Endothelial cell of umbilical vein (primary cell): ENCODE measurements at regions not wholly inside any gene's neighbourhood (a gene's known extent, or its start where the extent isn't known, plus 50 kb on each side); places are given as distances from the start of the nearest gene placed in this dataset.

Experiments used
- BruUV-seq: library from RNA; stranded (reverse); fragments of 400-500 nt; replicated peaks from 2 replicates; lab custom pipeline; 2021; lab: Mats Ljungman, UMichigan
- CTCF ChIA-PET: fragments of 300-600, 350-600 bp; sonication (Branson Sonifier 250); formaldehyde crosslinking; loops from one replicate; lab custom pipeline; 2021; ENCODE audit warnings: antibody characterized with exemption, inconsistent platforms; lab: Charles Lee
- POLR2A ChIA-PET: fragments of 300-600, 350-600 bp; sonication (Branson Sonifier 250); formaldehyde crosslinking; loops from one replicate; lab custom pipeline; 2021; ENCODE audit warnings: antibody characterized with exemption, inconsistent platforms; lab: Charles Lee
- DNase-seq: peaks from one replicate; pipeline ENCODE4 v3.0.0-alpha.2; 2011; ENCODE audit warnings: low read depth, low spot score
- FAIRE-seq: peaks from 2 replicates; lab custom pipeline; 2011; peaks lifted over from hg19 to GRCh38; lab: Jason Lieb, UNC
- H2AFZ ChIP-seq: 2 replicates; pipeline ENCODE4 v1.6.0; 2012; ENCODE audit warnings: low read depth, low read length, control low read depth, inconsistent platforms
- H3K27ac ChIP-seq: 2 replicates; pipeline ENCODE4 v1.5.1; 2011; ENCODE audit warnings: low read depth, mild to moderate bottlenecking, control low read depth, low read length, moderate library complexity; ENCODE audit not compliant: insufficient read depth
- H3K27me3 ChIP-seq, 2 experiments: 2 replicates each; pipeline versions ENCODE4 v1.6.0 to v1.6.1; 2011; ENCODE audit warnings: low read length in 2 of 2, mixed read lengths in 1 of 2; ENCODE audit not compliant: control insufficient read depth in 2 of 2, insufficient read depth in 2 of 2
- H3K36me3 ChIP-seq, 2 experiments: 2 replicates in 1 of 2; 3 replicates in 1 of 2; pipeline ENCODE4 v1.5.1; 2011; ENCODE audit warnings: low read length in 2 of 2, mild to moderate bottlenecking in 1 of 2, moderate library complexity in 1 of 2; ENCODE audit not compliant: control insufficient read depth in 2 of 2, insufficient read depth in 2 of 2; ENCODE audit errors: extremely low read depth in 1 of 2
- H3K4me1 ChIP-seq: 3 replicates; pipeline ENCODE4 v1.5.1; 2011; ENCODE audit warnings: mild to moderate bottlenecking, low read length; ENCODE audit not compliant: control insufficient read depth, insufficient read depth; ENCODE audit errors: extremely low read depth
- H3K4me2 ChIP-seq: 2 replicates; pipeline ENCODE4 v1.6.1; 2011; ENCODE audit warnings: low read length, control low read depth, mixed read lengths; ENCODE audit not compliant: insufficient read depth
- H3K4me3 ChIP-seq, 3 experiments: fragments of 200-600 bp in 1 of 3; sonication (generic), shearing (Covaris generic) in 1 of 3; replicated peaks in 1 of 3; 2 replicates each; pipeline ENCODE4 v1.5.1; 2011 to 2016; ENCODE audit warnings: control low read depth in 3 of 3, low read length in 3 of 3, mild to moderate bottlenecking in 2 of 3, inconsistent platforms in 1 of 3, low read depth in 1 of 3, moderate library complexity in 1 of 3; ENCODE audit not compliant: insufficient read depth in 1 of 3
- H3K79me2 ChIP-seq: 2 replicates; pipeline ENCODE4 v1.6.0; 2012; ENCODE audit warnings: low read length, inconsistent platforms; ENCODE audit not compliant: control insufficient read depth, insufficient read depth
- H3K9ac ChIP-seq: replicated peaks from 2 replicates; pipeline ENCODE3; 2011; ENCODE audit warnings: low read length, control low read depth; ENCODE audit not compliant: insufficient read depth; ENCODE audit errors: extremely low read depth
- H3K9me1 ChIP-seq: replicated peaks from 3 replicates; pipeline ENCODE4 v1.6.0; 2011; ENCODE audit warnings: mild to moderate bottlenecking, low read length; ENCODE audit not compliant: control insufficient read depth, insufficient read depth; ENCODE audit errors: extremely low read depth
- H3K9me3 ChIP-seq: replicated peaks from 2 replicates; pipeline ENCODE4 v1.5.1; 2012; ENCODE audit warnings: low read length, inconsistent platforms; ENCODE audit not compliant: control insufficient read depth, insufficient read depth
- H4K20me1 ChIP-seq: replicated peaks from 2 replicates; pipeline ENCODE3; 2011; ENCODE audit warnings: mild to moderate bottlenecking, low read length; ENCODE audit not compliant: control insufficient read depth, insufficient read depth; ENCODE audit errors: extremely low read depth
- EZH2 ChIP-seq: IDR thresholded peaks from 2 replicates; pipeline ENCODE4 v1.6.1; 2012; ENCODE audit warnings: borderline replicate concordance, low read depth, mild to moderate bottlenecking, moderate library complexity, low read length, inconsistent platforms; ENCODE audit not compliant: severe bottlenecking
- FOS ChIP-seq: IDR thresholded peaks from 2 replicates; pipeline ENCODE4 v1.6.1; 2011; ENCODE audit warnings: mild to moderate bottlenecking, low read length, moderate library complexity, borderline replicate concordance; ENCODE audit not compliant: insufficient read depth
- GATA2 ChIP-seq: IDR thresholded peaks from 2 replicates; pipeline ENCODE4 v1.7.0; 2011; ENCODE audit warnings: low read depth, mild to moderate bottlenecking, moderate library complexity, mixed read lengths, low read length; ENCODE audit not compliant: insufficient read length, insufficient read depth
- JUN ChIP-seq: IDR thresholded peaks from 2 replicates; pipeline ENCODE4 v1.6.1; 2011; ENCODE audit warnings: borderline replicate concordance, low read depth; ENCODE audit not compliant: insufficient read length, insufficient read depth
- MYC ChIP-seq: IDR thresholded peaks from one replicate; pipeline ENCODE4 v1.6.1; 2011; ENCODE audit warnings: mild to moderate bottlenecking, low read depth, low read length
- POLR2A ChIP-seq: IDR thresholded peaks from 2 replicates; pipeline ENCODE4 v1.6.1; 2012; ENCODE audit warnings: low read depth, mild to moderate bottlenecking, control low read depth, low read length
- POLR2AphosphoS5 ChIP-seq: IDR thresholded peaks from 2 replicates; pipeline ENCODE4 v1.6.1; 2012; ENCODE audit warnings: low read depth, mild to moderate bottlenecking, control low read depth, low read length, moderate library complexity; ENCODE audit not compliant: insufficient read depth
- dilution Hi-C: fragments of 300-500 bp; cut with MboI; formaldehyde crosslinking; loops from one replicate; pipeline ENCODE4 v1.15.0; 2019; ENCODE audit warnings: low sequenced_read_pairs; ENCODE audit not compliant: extremely low pct_ligation_motif_present
- intact Hi-C: fragments of 100-400 bp; cut with micrococcal nuclease; formaldehyde crosslinking; loops from one replicate; pipeline ENCODE4 v1.10.0; 2022
- TF ChIP-seq, protein P1 (sequence below): IDR thresholded peaks from 2 replicates; pipeline ENCODE4 v1.6.1; 2011; ENCODE audit not compliant: insufficient read depth, insufficient read length
- TF ChIP-seq, protein P2 (sequence below), 2 donors: IDR thresholded peaks; 1 replicate in 1 of 2; 2 replicates in 1 of 2; pipeline ENCODE4 v1.5.1; 2011; ENCODE audit warnings: low read length in 2 of 2, mild to moderate bottlenecking in 2 of 2, moderate library complexity in 2 of 2, control low read depth in 1 of 2, inconsistent platforms in 1 of 2, low read depth in 1 of 2; ENCODE audit not compliant: insufficient read depth in 1 of 2; ENCODE audit errors: extremely low read depth in 1 of 2

DNA sequence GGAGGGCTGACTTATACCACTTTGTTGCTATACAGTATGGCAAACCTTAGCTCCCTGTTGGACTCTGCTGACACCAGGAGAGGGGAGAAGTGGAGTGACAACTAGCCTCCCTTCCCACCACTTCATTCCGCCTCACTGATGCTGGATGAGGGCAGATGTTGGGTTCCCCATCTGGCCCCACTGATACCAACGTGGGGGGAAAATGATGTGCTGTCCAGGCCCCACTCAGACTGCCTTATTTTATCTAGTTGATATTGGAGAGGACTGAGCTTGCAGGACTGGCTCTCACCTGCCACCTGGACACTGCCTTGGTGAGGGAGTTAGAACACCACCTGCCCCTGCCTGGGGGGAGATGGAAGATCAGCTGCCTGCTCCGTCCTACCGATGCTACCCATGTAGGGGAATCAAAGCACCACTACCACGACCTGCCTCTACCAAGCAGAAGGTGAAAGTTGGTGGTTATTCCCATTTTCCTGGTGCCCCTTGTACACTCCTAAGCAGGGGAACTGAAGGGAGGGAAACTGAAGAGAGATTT, 292.1 kb downstream of the GADD45G start:
- no peaks in the 10 kb centered on the region for H3K36me3 ChIP-seq
- intact Hi-C loops (no loop called here), dilution Hi-C loops (no loop called here)
- no TSS peak for BruUV-seq
- ChIA-PET POLR2A (no interaction called here), CTCF (interaction anchor here (1.2 kb wide), 1 partner anchor 299 kb away, joined by 3 read pairs; no protein-coding TSS in a partner anchor)
- no peaks in the 10 kb centered on the region for H3K4me1 ChIP-seq
- no peak overlapping the region for H3K4me3 ChIP-seq
- no peak overlapping the region for H2AFZ ChIP-seq
- H3K9ac ChIP-seq: no peak overlapping the region
- no peak overlapping the region for H3K27ac ChIP-seq
- no peaks in the 10 kb centered on the region for H3K9me3 ChIP-seq
- FAIRE-seq (no peak), DNase-seq (no peak)
- no peak overlapping the region for H3K4me2 ChIP-seq
- H3K27me3 ChIP-seq: no peaks in the 10 kb centered on the region
- H3K9me1 ChIP-seq: no peaks in the 10 kb centered on the region
- H3K79me2 ChIP-seq: no peaks in the 10 kb centered on the region
- no peaks in the 10 kb centered on the region for H4K20me1 ChIP-seq
- no peak for TF ChIP-seq EZH2
- TF ChIP-seq JUN: no peak
- TF ChIP-seq POLR2A: no peak
- no peak for TF ChIP-seq MYC
- TF ChIP-seq FOS: no peak
- no peak for TF ChIP-seq GATA2
- TF ChIP-seq, protein P1, sequence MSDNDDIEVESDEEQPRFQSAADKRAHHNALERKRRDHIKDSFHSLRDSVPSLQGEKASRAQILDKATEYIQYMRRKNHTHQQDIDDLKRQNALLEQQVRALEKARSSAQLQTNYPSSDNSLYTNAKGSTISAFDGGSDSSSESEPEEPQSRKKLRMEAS: no peak
- no peak for TF ChIP-seq POLR2AphosphoS5
- TF ChIP-seq, protein P2, sequence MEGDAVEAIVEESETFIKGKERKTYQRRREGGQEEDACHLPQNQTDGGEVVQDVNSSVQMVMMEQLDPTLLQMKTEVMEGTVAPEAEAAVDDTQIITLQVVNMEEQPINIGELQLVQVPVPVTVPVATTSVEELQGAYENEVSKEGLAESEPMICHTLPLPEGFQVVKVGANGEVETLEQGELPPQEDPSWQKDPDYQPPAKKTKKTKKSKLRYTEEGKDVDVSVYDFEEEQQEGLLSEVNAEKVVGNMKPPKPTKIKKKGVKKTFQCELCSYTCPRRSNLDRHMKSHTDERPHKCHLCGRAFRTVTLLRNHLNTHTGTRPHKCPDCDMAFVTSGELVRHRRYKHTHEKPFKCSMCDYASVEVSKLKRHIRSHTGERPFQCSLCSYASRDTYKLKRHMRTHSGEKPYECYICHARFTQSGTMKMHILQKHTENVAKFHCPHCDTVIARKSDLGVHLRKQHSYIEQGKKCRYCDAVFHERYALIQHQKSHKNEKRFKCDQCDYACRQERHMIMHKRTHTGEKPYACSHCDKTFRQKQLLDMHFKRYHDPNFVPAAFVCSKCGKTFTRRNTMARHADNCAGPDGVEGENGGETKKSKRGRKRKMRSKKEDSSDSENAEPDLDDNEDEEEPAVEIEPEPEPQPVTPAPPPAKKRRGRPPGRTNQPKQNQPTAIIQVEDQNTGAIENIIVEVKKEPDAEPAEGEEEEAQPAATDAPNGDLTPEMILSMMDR (IDR thresholded peaks at IDR 0.05; ENCODE audit: extremely low read depth in 1 of 2, insufficient read depth in 1 of 2, low read depth in 1 of 2, low read length in 2 of 2): no peak
